ENCODE measurements at regions not wholly inside any gene's neighbourhood (a gene's known extent, or its start where the extent isn't known, plus 50 kb on each side); places are given as distances from the start of the nearest gene placed in this dataset.

- H3K27me3 ChIP-seq = no peaks in the 10 kb centered on the region
- H3K9me3 ChIP-seq = no peaks in the 10 kb centered on the region
- no peak for DNase-seq
- no peaks in the 10 kb centered on the region for H3K4me1 ChIP-seq
- intact Hi-C loops (cut with DNase I; ENCODE audit: low total_unique reads) = no loop called here
- TF ChIP-seq POLR2A (IDR thresholded peaks at IDR 0.05) (no peak), CTCF (IDR thresholded peaks at IDR 0.05) (no peak)
- H3K4me3 ChIP-seq = no peak overlapping the region
- no peak overlapping the region for H3K27ac ChIP-seq
- H3K36me3 ChIP-seq = no peaks in the 10 kb centered on the region
Measured at GRCh38 chr3:104385421-104385820, 981.3 kb upstream of the ALCAM start.

- H3K27me3 ChIP-seq = no peaks in the 10 kb centered on the region
- no peaks in the 10 kb centered on the region for H3K4me1 ChIP-seq
- DNase-seq = no peak
- TF ChIP-seq CTCF (IDR thresholded peaks at IDR 0.05) (no peak), POLR2A (IDR thresholded peaks at IDR 0.05) (no peak)
- intact Hi-C loops (cut with DNase I; ENCODE audit: low total_unique reads) = no loop called here
- H3K4me3 ChIP-seq = no peak overlapping the region
- H3K9me3 ChIP-seq = no peaks in the 10 kb centered on the region
- H3K27ac ChIP-seq = no peak overlapping the region
- H3K36me3 ChIP-seq = no peaks in the 10 kb centered on the region
Measured at GRCh38 chr3:104388619-104389018, 978.1 kb upstream of the ALCAM start.

- DNase-seq = no peak
- no peak for TF ChIP-seq CTCF (IDR thresholded peaks at IDR 0.05)
- intact Hi-C loops (cut with DNase I; ENCODE audit: low total_unique reads) = no loop called here
- no peak overlapping the region for H3K4me3 ChIP-seq
- no peaks in the 10 kb centered on the region for H3K9me3 ChIP-seq
- H3K27ac ChIP-seq = no peak overlapping the region
- H3K27me3 ChIP-seq = no peaks in the 10 kb centered on the region
- H3K4me1 ChIP-seq = no peaks in the 10 kb centered on the region
- H3K36me3 ChIP-seq = no peaks in the 10 kb centered on the region
Measured at GRCh38 chr3:104392327-104392726, 974.4 kb upstream of the ALCAM start.

GRCh38 chr3:104396974-104397669 is 969.6 kb upstream of the ALCAM start:
- Histone ChIP-seq H3K4me1 (no peaks in the 10 kb centered on the region), H3K36me3 (no peaks in the 10 kb centered on the region), H3K9me3 (no peaks in the 10 kb centered on the region), H3K27ac (no peak overlapping the region), H3K4me3 (no peak overlapping the region), H3K27me3 (no peaks in the 10 kb centered on the region)
- DNase-seq = no peak
- intact Hi-C loops (cut with DNase I; ENCODE audit: low total_unique reads) = no loop called here
- no peak for TF ChIP-seq CTCF (IDR thresholded peaks at IDR 0.05)
- TF ChIP-seq POLR2A (IDR thresholded peaks at IDR 0.05) = no peak

- H3K4me1 ChIP-seq = no peaks in the 10 kb centered on the region
Measured at GRCh38 chr3:104397713-104398112, 969.0 kb upstream of the ALCAM start.

More at GRCh38 chr3:104397713-104398112, 969.0 kb upstream of the ALCAM start:
- Histone ChIP-seq H3K9me3 (no peaks in the 10 kb centered on the region), H3K27me3 (no peaks in the 10 kb centered on the region), H3K36me3 (no peaks in the 10 kb centered on the region), H3K27ac (no peak overlapping the region), H3K4me3 (no peak overlapping the region)
- intact Hi-C loops (cut with DNase I; ENCODE audit: low total_unique reads) = no loop called here
- no peak for DNase-seq
- TF ChIP-seq POLR2A (IDR thresholded peaks at IDR 0.05) (no peak), CTCF (IDR thresholded peaks at IDR 0.05) (no peak)
